OCI-LY3 (cell line): ENCODE measurements at regions not wholly inside any gene's neighbourhood (a gene's known extent, or its start where the extent isn't known, plus 50 kb on each side); places are given as distances from the start of the nearest gene placed in this dataset.

ENCODE experiments used
- H2AFZ ChIP-seq: fragments of 200-600, 300-600 bp; shearing (Covaris generic); 2 replicates; pipeline ENCODE4 v1.6.0; 2014; ENCODE audit warnings: antibody characterized with exemption, low read depth, low read length
- H3K27ac ChIP-seq: fragments of 200-600, 300-600 bp; sonication (generic); 2 replicates; pipeline ENCODE4 v1.5.1; 2014; ENCODE audit warnings: mild to moderate bottlenecking, low read length, moderate library complexity, mixed read lengths
- H3K27me3 ChIP-seq: fragments of 200-600, 300-600 bp; sonication (generic); 2 replicates; pipeline ENCODE4 v1.6.1; 2014; ENCODE audit warnings: low read depth, low read length, mixed read lengths
- H3K36me3 ChIP-seq: fragments of 200-600, 300-600 bp; sonication (generic); replicated peaks from 2 replicates; pipeline ENCODE3; 2014; ENCODE audit warnings: low read depth, low read length, mixed read lengths
- H3K4me1 ChIP-seq: fragments of 300-600, 200-600 bp; sonication (generic); 2 replicates; pipeline ENCODE4 v1.6.1; 2014; ENCODE audit warnings: low read length, mixed read lengths
- H3K4me2 ChIP-seq: fragments of 200-600, 300-600 bp; sonication (generic); 2 replicates; pipeline ENCODE4 v1.6.1; 2014; ENCODE audit warnings: low read length, mixed read lengths
- H3K4me3 ChIP-seq: fragments of 300-600, 200-600 bp; sonication (generic); 2 replicates; pipeline ENCODE4 v1.5.1; 2014; ENCODE audit warnings: antibody characterized with exemption, mild to moderate bottlenecking, low read length, moderate library complexity
- H3K79me2 ChIP-seq: fragments of 300-600, 200-600 bp; shearing (Covaris generic); 2 replicates; pipeline ENCODE4 v1.6.1; 2014; ENCODE audit warnings: mild to moderate bottlenecking, low read length, mixed read lengths
- H3K9ac ChIP-seq: fragments of 300-600, 200-600 bp; shearing (Covaris generic); 2 replicates; pipeline ENCODE4 v1.6.0; 2014; ENCODE audit warnings: mild to moderate bottlenecking, low read length, moderate library complexity
- H3K9me3 ChIP-seq: fragments of 200-600, 300-600 bp; shearing (Covaris generic); 2 replicates; pipeline ENCODE4 v1.6.1; 2014; ENCODE audit warnings: low read length, mixed read lengths; ENCODE audit not compliant: insufficient read depth
- H4K20me1 ChIP-seq: fragments of 200-600, 300-600 bp; sonication (generic); 2 replicates; pipeline ENCODE4 v1.6.1; 2016; ENCODE audit warnings: low read length, mixed read lengths; ENCODE audit not compliant: insufficient read depth
- CTCF ChIP-seq: fragments of 200-600, 300-600 bp; sonication (generic); IDR thresholded peaks from 2 replicates; pipeline ENCODE4 v1.5.1; 2014; ENCODE audit warnings: antibody characterized with exemption, low read length, low read depth
- EZH2phosphoT487 ChIP-seq: fragments of 200-600 bp; shearing (Covaris generic); IDR thresholded peaks from 2 replicates; pipeline ENCODE4 v1.6.1; 2018; ENCODE audit warnings: antibody characterized with exemption, mixed run types, low read depth

- H3K36me3 ChIP-seq, result no peaks in the 10 kb centered on the region
- no peak overlapping the region for H3K9ac ChIP-seq
- H4K20me1 ChIP-seq, result no peaks in the 10 kb centered on the region
- no peak overlapping the region for H3K27ac ChIP-seq
- no peaks in the 10 kb centered on the region for H3K4me1 ChIP-seq
- H3K9me3 ChIP-seq, result no peaks in the 10 kb centered on the region
- TF ChIP-seq CTCF, result no peak
- TF ChIP-seq EZH2phosphoT487, result no peak
- H3K27me3 ChIP-seq, result no peaks in the 10 kb centered on the region
- no peak overlapping the region for H3K4me2 ChIP-seq
- H3K4me3 ChIP-seq, result no peak overlapping the region
- H3K79me2 ChIP-seq, result no peaks in the 10 kb centered on the region
- H2AFZ ChIP-seq, result no peak overlapping the region
Observed at GRCh38 chr2:49270091-49270490, 115.8 kb upstream of the FSHR start.

- Histone ChIP-seq H4K20me1 (no peaks in the 10 kb centered on the region), H3K27me3 (no peaks in the 10 kb centered on the region; the same call in 1 of the 2 replicates), H3K9me3 (no peaks in the 10 kb centered on the region), H3K27ac (no peak overlapping the region), H2AFZ (no peak overlapping the region), H3K4me1 (no peaks in the 10 kb centered on the region), H3K4me3 (no peak overlapping the region), H3K9ac (no peak overlapping the region), H3K4me2 (no peak overlapping the region), H3K79me2 (no peaks in the 10 kb centered on the region), H3K36me3 (no peaks in the 10 kb centered on the region)
- no peak for TF ChIP-seq EZH2phosphoT487
- TF ChIP-seq CTCF, result no peak
Observed at GRCh38 chr2:49265471-49265870, 111.2 kb upstream of the FSHR start.

- no peak overlapping the region for H3K9ac ChIP-seq
- H3K4me3 ChIP-seq, result no peak overlapping the region
- no peaks in the 10 kb centered on the region; the same call in 1 of the 2 replicates for H3K27me3 ChIP-seq
- no peaks in the 10 kb centered on the region for H3K36me3 ChIP-seq
- H3K9me3 ChIP-seq, result no peaks in the 10 kb centered on the region
- TF ChIP-seq EZH2phosphoT487 (no peak), CTCF (no peak)
- no peak overlapping the region for H3K27ac ChIP-seq
- no peak overlapping the region for H2AFZ ChIP-seq
- H4K20me1 ChIP-seq, result no peaks in the 10 kb centered on the region
- no peaks in the 10 kb centered on the region for H3K79me2 ChIP-seq
- H3K4me2 ChIP-seq, result no peak overlapping the region
- no peaks in the 10 kb centered on the region for H3K4me1 ChIP-seq
Observed at GRCh38 chr2:49262801-49263560, 108.7 kb upstream of the FSHR start.

GRCh38 chr2:49261781-49262180 is 107.5 kb upstream of the FSHR start:
- Histone ChIP-seq H3K4me3 (no peak overlapping the region), H2AFZ (no peak overlapping the region), H4K20me1 (no peaks in the 10 kb centered on the region)

More at GRCh38 chr2:49261781-49262180, 107.5 kb upstream of the FSHR start:
- Histone ChIP-seq H3K36me3 (no peaks in the 10 kb centered on the region), H3K79me2 (no peaks in the 10 kb centered on the region), H3K9me3 (no peaks in the 10 kb centered on the region), H3K27ac (no peak overlapping the region), H3K9ac (no peak overlapping the region), H3K4me2 (no peak overlapping the region), H3K27me3 (no peaks in the 10 kb centered on the region; the same call in 1 of the 2 replicates), H3K4me1 (no peaks in the 10 kb centered on the region)
- no peak for TF ChIP-seq EZH2phosphoT487
- no peak for TF ChIP-seq CTCF
